Duodenal mucosa (tissue), 2 donors: ENCODE measurements at regions not wholly inside any gene's neighbourhood (a gene's known extent, or its start where the extent isn't known, plus 50 kb on each side); places are given as distances from the start of the nearest gene placed in this dataset.
"Not testable (repeated sequence)": the region's sequence is repeated elsewhere in the genome, so short reads cannot be mapped to it uniquely, and the experiment has no call there.

Experiments
- H3K27ac ChIP-seq: one replicate; pipeline ENCODE4 v1.7.0; 2013; ENCODE audit warnings: low read depth, low read length
- H3K27me3 ChIP-seq, 2 donors: one replicate each; pipeline ENCODE4 v1.7.0; 2013; ENCODE audit warnings: low read length in 2 of 2, control low read depth in 1 of 2; ENCODE audit not compliant: insufficient read depth in 2 of 2, control insufficient read depth in 1 of 2
- H3K36me3 ChIP-seq, 2 donors: one replicate each; pipeline ENCODE4 v1.7.0; 2013; ENCODE audit warnings: low read length in 2 of 2, control low read depth in 1 of 2; ENCODE audit not compliant: insufficient read depth in 2 of 2, control insufficient read depth in 1 of 2
- H3K4me1 ChIP-seq, 2 donors: one replicate each; pipeline ENCODE4 v1.7.0; 2013; ENCODE audit warnings: low read length in 2 of 2, control low read depth in 1 of 2; ENCODE audit not compliant: insufficient read depth in 2 of 2, control insufficient read depth in 1 of 2
- H3K4me3 ChIP-seq, 2 donors: one replicate each; pipeline ENCODE4 v1.7.0; 2013; ENCODE audit warnings: low read length in 2 of 2, low read depth in 1 of 2
- H3K9ac ChIP-seq, 2 donors: one replicate each; pipeline ENCODE4 v1.7.0; 2013; ENCODE audit warnings: low read length in 2 of 2, low read depth in 1 of 2
- H3K9me3 ChIP-seq, 2 donors: one replicate each; pipeline ENCODE4 v1.7.0; 2013; ENCODE audit warnings: low read length in 2 of 2, control low read depth in 1 of 2; ENCODE audit not compliant: control insufficient read depth in 1 of 2

DNA sequence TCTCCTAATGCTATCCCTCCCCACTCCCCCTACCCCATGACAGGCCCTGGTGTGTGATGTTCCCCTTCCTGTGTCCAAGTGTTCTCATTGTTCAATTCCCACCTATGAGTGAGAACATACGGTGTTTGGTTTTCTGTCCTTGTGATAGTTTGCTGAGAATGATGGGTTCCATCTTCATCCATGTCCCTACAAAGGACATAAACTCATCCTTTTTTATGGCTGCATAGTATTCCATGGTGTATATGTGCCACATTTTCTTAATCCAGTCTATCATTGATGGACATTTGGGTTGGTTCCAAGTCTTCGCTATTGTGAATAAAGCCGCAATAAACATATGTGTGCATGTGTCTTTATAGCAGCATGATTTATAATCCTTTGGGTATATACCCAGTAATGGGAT is 227.5 kb upstream of the PRDM1 start:
- H3K27ac ChIP-seq, H3K36me3 ChIP-seq, H3K27me3 ChIP-seq, H3K9ac ChIP-seq, H3K4me1 ChIP-seq, H3K9me3 ChIP-seq, H3K4me3 ChIP-seq: not testable (repeated sequence)

DNA sequence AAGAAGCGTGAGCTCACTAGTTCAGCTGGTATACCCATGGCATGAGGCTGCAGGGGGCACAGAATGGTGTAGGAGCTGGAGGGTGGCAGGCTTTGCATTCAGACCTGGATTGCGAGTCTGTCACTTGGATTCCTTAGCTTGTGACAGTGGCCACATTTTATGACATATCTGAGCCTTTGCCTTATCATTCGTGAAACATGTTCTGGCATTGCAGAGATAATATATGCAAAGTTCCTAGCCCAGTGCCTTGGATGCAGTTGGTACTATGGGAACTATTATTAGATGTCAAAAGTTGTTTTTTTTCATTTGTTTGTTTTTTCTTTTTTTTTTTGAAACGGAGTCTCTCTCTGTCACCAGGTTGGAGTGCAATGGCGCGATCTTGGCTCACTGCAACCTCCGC is 230.7 kb upstream of the PRDM1 start:
- Histone ChIP-seq H3K4me1 (peaks cover 0 to 10% of the 10 kb centered on the region in 2 donors), H3K27me3 (no peaks in the 10 kb centered on the region), H3K4me3 (no peak overlapping the region), H3K9me3 (no peaks in the 10 kb centered on the region), H3K9ac (no peak overlapping the region), H3K36me3 (no peaks in the 10 kb centered on the region), H3K27ac (no peak overlapping the region)

DNA sequence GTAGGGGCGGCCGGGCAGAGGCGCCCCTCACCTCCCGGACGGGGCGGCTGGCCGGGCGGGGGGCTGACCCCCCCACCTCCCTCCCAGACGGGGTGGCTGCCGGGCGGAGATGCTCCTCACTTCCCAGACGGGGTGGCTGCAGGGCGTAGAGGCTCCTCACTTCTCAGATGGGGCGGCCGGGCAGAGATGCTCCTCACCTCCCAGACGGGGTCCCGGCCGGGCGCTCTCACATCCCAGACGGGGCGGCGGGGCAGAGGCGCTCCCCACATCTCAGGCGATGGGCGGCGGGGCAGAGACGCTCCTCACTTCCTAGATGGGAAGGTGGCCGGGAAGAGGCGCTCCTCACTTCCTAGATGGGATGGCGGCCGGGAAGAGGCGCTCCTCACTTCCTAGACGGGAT is 232.2 kb upstream of the PRDM1 start:
- not testable (repeated sequence) for H3K36me3 ChIP-seq, H3K4me3 ChIP-seq, H3K4me1 ChIP-seq, H3K27me3 ChIP-seq, H3K27ac ChIP-seq, H3K9me3 ChIP-seq, H3K9ac ChIP-seq

DNA sequence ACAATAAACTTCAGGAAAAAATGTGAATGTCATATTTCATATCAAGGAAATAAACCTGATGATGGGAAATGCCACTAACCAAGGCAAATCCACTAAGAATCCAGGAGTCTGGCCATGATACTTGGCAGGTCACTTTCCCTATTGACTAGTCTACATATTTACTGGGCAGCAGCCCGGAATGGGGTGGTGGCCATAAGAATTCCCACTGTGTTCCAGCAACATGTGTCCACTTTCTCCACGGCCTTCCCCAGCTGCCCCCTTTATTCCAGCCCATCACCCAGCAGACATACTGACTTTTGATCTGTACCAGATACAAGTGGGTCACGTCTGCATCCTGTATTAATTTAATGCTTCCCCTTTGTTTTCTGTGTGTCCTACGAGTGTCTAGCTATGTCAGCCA is 234.5 kb upstream of the PRDM1 start:
- Histone ChIP-seq H3K36me3 (no peaks in the 10 kb centered on the region), H3K4me1 (no peaks in the 10 kb centered on the region), H3K27ac (no peak overlapping the region), H3K4me3 (no peak overlapping the region), H3K9ac (no peak overlapping the region), H3K27me3 (no peaks in the 10 kb centered on the region), H3K9me3 (no peaks in the 10 kb centered on the region)

DNA sequence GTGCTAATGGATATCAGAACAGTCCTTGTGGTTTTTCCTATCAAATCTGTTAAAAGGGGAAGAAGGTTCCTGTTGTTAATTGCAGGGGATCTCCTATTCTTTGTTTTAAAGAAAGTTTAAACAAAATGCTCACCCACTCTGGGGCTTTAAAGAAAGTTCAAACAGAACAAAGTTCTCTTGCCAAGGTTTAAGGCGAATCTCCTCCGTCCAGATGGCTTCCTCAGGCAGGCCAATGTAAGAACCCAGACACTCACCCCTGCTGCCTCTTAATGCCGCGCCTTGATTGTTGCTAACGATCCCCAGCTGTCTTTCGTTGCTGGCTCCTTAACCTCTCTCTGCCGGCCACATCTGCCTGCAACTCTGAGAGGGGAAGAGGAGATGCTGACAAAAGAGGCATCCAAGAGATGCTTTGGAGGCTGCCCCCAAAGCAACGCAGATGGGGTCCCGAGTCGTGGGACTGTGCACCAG is 235.0 kb upstream of the PRDM1 start:
- H3K4me3 ChIP-seq: no peak overlapping the region
- no peaks in the 10 kb centered on the region for H3K4me1 ChIP-seq
- H3K36me3 ChIP-seq: no peaks in the 10 kb centered on the region
- no peak overlapping the region for H3K27ac ChIP-seq
- no peak overlapping the region for H3K9ac ChIP-seq
- no peaks in the 10 kb centered on the region for H3K27me3 ChIP-seq
- H3K9me3 ChIP-seq: no peaks in the 10 kb centered on the region

DNA sequence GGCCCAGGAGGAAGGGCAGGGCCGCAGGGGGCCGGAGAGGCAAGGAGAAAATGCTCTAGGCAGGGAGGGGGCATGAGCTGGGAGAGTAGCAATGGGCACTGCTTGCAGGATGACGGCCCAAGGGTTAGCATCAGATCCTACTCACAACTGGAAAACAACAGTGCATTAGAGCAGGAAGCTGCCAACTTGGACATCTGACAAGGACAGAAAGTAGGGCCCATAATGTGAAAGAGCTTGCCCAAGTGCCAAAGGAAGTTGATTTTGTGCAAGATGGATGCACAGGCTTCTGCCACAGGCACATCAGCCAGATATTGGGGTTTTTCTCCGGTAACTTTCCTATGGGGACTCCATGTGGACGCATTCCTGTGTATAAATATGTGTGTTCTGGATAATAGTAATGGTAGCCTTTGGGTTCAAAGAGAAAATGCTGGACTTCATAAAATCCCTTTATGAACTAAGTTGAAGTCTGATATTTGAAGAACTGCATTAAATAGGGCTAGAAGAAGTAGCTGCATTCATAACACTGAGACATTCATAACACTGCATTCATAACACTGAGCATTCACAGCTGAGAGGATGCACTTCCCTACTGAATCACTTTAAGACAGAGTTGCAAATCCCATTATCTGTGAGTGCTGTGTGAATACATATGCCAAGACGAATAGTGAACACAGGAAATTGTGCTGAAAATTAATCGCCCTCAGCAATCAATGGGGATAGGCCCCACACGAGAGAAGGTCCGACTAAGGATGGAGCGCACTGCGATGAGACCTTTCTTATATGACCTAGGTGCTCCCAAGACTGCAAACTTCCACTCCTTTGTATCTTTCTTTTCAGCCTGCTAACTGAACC is 235.6 kb upstream of the PRDM1 start:
- H3K36me3 ChIP-seq: no peaks in the 10 kb centered on the region
- H3K9me3 ChIP-seq: no peaks in the 10 kb centered on the region
- no peaks in the 10 kb centered on the region for H3K4me1 ChIP-seq
- no peak overlapping the region for H3K4me3 ChIP-seq
- no peaks in the 10 kb centered on the region for H3K27me3 ChIP-seq
- no peak overlapping the region for H3K9ac ChIP-seq
- no peak overlapping the region for H3K27ac ChIP-seq

DNA sequence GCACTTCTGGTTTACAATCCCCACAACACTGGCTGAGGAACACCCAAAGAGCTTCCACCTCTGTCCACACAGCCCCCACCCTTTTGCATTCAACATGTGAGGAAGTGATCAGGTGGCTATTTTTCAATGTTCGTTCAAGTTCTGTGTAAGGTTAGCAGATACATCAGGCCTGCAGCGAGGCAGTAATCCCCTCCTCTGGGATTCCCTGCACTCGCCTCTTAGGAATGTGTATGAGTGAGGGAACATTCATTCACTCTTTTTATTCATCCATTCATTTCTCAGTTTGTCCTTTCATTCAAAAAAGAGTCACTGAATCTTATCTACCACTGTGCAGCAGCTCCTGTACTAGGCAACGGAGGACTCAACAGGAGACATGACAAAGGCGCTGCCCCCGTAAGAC is 236.4 kb upstream of the PRDM1 start:
- H3K27me3 ChIP-seq: no peaks in the 10 kb centered on the region
- no peak overlapping the region for H3K27ac ChIP-seq
- H3K9me3 ChIP-seq: no peaks in the 10 kb centered on the region
- H3K36me3 ChIP-seq: no peaks in the 10 kb centered on the region
- no peaks in the 10 kb centered on the region for H3K4me1 ChIP-seq
- no peak overlapping the region for H3K4me3 ChIP-seq
- H3K9ac ChIP-seq: no peak overlapping the region

DNA sequence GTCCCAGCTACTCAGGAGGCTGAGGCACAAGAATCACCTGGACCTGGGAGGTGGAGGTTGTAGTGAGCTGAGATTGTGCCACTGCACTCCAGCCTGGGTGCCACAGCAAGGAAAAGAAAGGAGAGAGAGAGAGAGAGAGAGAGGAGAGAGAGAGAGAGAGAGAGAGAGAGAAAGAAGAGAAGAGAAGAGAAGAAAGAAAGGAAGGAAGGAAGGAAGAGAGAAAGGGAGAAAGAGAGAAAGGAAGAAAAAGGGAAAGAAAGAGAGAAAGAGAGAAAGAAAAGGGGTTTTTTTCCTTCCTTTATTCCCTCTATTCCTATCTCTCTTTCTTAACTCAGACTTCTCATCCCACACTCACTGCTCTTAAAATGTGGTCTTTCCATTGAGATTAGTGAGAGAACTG is 238.7 kb upstream of the PRDM1 start:
- Histone ChIP-seq H3K27ac (no peak overlapping the region), H3K4me3 (no peak overlapping the region)

DNA sequence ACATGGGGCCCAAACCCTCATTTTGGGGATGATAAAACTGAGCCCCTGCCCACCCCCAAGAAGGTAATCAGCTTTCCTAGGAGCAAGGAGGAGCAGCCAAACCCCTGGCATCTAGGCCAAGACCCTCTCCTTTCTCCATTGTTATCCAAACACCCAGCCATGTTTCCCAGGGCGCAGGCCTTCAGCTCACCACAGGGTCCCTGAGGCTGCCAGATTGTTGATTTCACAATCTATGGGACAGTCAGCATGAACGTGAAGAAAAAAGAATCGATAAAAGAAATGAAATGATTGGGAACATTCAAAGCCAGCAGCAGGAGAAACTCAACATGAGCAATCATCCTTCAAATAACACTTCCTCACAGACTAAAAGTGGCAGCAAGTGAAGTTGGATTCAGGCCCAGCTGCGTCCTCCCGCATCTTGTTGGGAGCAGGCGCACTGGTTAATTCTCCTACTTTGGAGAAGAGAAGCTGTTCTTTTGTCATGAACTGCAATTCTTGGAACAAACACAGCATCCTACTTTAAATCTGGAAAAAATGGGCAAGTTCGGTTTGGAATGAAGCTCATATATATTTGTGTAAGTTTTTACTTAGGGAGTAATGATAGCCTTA is 241.8 kb upstream of the PRDM1 start:
- Histone ChIP-seq H3K9ac (no peak overlapping the region), H3K4me3 (no peak overlapping the region), H3K27ac (no peak overlapping the region), H3K4me1 (no peaks in the 10 kb centered on the region), H3K36me3 (no peaks in the 10 kb centered on the region), H3K27me3 (no peaks in the 10 kb centered on the region), H3K9me3 (no peaks in the 10 kb centered on the region)

More for the DNA sequence above, 238.7 kb upstream of the PRDM1 start:
- Histone ChIP-seq H3K4me1 (no peaks in the 10 kb centered on the region), H3K9me3 (no peaks in the 10 kb centered on the region), H3K36me3 (no peaks in the 10 kb centered on the region), H3K27me3 (no peaks in the 10 kb centered on the region), H3K9ac (no peak overlapping the region)

DNA sequence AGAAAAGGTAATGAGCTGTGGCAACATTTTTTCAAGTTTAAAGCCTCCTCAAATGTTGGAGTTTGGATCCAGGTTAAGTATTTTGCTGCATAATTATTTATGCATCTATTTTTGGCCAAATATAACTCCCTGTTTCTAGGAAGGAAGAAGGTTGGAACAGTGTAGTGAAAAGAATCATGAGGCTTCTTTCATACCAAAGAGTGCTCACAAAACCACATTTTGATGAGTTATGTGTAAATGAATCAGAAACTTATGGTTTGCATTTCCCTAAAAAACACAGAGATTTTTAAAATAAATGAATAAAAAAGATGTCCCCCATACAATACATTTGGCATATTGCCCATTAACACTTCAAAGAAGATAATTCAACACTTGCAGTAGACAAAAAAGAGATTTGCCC is 246.9 kb upstream of the PRDM1 start:
- H3K9ac ChIP-seq: no peak overlapping the region
- H3K4me3 ChIP-seq: no peak overlapping the region
- no peaks in the 10 kb centered on the region for H3K4me1 ChIP-seq
- H3K27me3 ChIP-seq: no peaks in the 10 kb centered on the region
- H3K9me3 ChIP-seq: no peaks in the 10 kb centered on the region
- H3K36me3 ChIP-seq: no peaks in the 10 kb centered on the region
- H3K27ac ChIP-seq: no peak overlapping the region
